Epithelial cell of esophagus (primary cell): ENCODE measurements at regions not wholly inside any gene's neighbourhood (a gene's known extent, or its start where the extent isn't known, plus 50 kb on each side); places are given as distances from the start of the nearest gene placed in this dataset.
A peak's percentile ranks its signal among the peaks of the same experiment; 100 is the strongest.
"Not testable (repeated sequence)": the region's sequence is repeated elsewhere in the genome, so short reads cannot be mapped to it uniquely, and the experiment has no call there.

ENCODE experiments used
- DNase-seq: peaks from one replicate; pipeline ENCODE4 v3.0.0; 2010; ENCODE audit warnings: low read depth
- H3K4me3 ChIP-seq: 2 replicates; pipeline ENCODE4 v1.5.1; 2011; ENCODE audit warnings: mild to moderate bottlenecking, low read length, control low read depth
- TF ChIP-seq, protein P1 (sequence below): IDR thresholded peaks from 2 replicates; pipeline ENCODE4 v1.5.1; 2011; ENCODE audit warnings: low read depth, mild to moderate bottlenecking, low read length, control low read depth, inconsistent platforms; ENCODE audit not compliant: insufficient read depth; ENCODE audit errors: missing control alignments

DNA sequence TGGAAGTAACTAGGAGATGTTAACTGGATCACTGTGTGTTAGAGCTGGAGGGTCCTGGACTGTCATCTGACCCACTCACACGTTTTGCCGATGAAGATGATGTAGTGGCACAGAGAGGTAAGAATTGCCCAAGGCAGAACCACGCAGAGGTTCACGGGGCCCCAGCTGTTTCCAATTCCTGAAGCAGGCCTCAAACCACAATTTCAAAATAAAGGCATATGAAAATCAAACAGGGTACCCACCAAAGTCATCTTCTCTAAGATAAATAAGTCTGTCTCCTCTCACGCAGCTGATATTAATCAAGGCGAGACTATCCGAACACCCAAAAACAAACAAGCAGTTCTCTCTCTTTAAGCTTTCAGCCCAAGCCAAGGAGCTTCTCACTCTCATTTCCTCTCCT, 113.3 kb upstream of the JCAD start:
- TF ChIP-seq, protein P1, sequence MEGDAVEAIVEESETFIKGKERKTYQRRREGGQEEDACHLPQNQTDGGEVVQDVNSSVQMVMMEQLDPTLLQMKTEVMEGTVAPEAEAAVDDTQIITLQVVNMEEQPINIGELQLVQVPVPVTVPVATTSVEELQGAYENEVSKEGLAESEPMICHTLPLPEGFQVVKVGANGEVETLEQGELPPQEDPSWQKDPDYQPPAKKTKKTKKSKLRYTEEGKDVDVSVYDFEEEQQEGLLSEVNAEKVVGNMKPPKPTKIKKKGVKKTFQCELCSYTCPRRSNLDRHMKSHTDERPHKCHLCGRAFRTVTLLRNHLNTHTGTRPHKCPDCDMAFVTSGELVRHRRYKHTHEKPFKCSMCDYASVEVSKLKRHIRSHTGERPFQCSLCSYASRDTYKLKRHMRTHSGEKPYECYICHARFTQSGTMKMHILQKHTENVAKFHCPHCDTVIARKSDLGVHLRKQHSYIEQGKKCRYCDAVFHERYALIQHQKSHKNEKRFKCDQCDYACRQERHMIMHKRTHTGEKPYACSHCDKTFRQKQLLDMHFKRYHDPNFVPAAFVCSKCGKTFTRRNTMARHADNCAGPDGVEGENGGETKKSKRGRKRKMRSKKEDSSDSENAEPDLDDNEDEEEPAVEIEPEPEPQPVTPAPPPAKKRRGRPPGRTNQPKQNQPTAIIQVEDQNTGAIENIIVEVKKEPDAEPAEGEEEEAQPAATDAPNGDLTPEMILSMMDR = no peak
- DNase-seq = no peak
- H3K4me3 ChIP-seq = no peak overlapping the region

GRCh38 chr10:30172091-30172490, 112.7 kb upstream of the JCAD start:
- H3K4me3 ChIP-seq = no peak overlapping the region
- TF ChIP-seq, protein P1 = no peak
- no peak for DNase-seq

GRCh38 chr10:30171601-30172000, 112.2 kb upstream of the JCAD start:
- TF ChIP-seq, protein P1 = no peak
- H3K4me3 ChIP-seq = no peak overlapping the region
- DNase-seq = no peak

DNA sequence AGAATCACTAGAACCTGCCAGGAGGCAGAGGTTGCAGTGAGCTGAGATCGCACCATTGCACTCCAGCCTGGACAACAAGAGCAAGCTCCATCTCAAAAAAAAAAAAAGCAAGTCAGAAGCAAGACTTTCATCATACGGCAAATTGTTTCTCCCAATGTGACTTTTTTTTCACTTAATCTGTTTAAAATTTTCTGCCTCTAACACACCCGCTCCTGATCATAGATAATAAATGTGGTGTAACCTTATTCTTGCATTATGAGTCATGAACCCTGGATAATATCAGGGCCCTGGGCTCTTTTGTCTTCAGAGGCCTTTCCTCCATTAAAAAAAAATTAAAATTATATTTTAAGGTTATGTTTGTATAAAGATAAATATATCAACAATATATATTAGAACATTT, 111.4 kb upstream of the JCAD start:
- no peak overlapping the region for H3K4me3 ChIP-seq
- TF ChIP-seq, protein P1 = no peak
- DNase-seq = peak; percentile 40

GRCh38 chr10:30170146-30170545, 110.8 kb upstream of the JCAD start:
- TF ChIP-seq, protein P1 = no peak
- DNase-seq = no peak
- H3K4me3 ChIP-seq = no peak overlapping the region

DNA sequence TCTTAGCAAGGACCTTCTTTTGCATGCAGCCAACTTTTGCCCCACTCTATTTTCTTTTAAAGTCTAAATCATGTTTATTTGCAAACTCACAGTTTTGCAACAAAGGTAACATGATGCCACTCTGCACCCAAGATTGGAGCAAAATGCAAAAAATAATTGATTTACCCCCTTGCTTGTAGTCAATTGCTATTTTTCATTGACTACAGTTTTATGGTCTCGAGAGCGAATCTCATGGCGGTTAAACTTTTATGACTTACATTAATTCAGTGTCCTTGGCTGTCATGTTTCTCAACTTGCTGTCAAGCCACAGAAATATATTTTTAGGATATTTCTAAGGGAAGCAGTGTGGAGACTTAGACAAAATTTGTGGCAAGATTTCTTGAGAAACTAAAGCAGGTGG, 110.0 kb upstream of the JCAD start:
- no peak for DNase-seq
- TF ChIP-seq, protein P1 = no peak
- H3K4me3 ChIP-seq = no peak overlapping the region

DNA sequence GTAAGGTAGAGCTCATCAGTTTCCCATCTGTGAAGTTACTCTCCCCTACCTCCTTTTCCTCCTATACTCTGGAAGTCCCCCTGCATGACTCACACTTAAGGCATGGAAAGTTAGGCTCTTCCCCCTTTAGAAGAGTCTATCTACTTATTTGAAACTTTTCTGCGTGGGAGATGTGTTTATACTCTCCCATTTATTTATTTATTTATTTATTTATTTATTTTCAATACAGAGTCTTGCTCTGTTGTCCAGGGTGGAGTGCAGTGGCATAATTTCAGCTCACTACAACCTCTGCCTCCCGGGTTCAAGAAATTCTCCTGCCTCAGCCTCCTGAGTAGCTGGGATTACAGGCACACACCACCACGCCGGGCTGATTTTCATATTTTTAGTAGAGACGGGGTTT, 107.5 kb upstream of the JCAD start:
- peak; percentile 11 for DNase-seq
- no peak overlapping the region for H3K4me3 ChIP-seq
- TF ChIP-seq, protein P1 = no peak

GRCh38 chr10:30163410-30163809, 104.0 kb upstream of the JCAD start:
- H3K4me3 ChIP-seq, DNase-seq: not testable (repeated sequence)

DNA sequence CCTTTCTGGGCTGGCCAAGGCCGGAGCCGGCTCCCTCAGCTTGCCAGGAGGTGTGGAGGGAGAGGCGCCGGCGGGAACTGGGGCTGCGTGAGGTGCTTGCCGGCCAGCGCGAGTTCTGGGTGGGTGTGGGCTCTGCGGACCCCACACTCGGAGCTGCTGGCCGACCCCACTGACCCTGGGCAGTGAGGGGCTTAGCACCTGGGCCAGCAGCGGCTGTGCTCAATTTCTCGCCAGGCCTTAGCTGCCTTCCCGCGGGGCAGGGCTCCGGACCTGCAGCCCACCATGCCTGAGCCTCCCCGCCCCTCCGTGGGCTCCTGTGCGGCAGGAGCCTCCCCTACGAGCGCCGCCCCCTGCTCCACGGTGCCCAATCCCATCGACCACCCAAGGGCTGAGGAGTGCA, 103.4 kb upstream of the JCAD start:
- DNase-seq, H3K4me3 ChIP-seq: not testable (repeated sequence)
